ENCODE measurements at regions not wholly inside any gene's neighbourhood (a gene's known extent, or its start where the extent isn't known, plus 50 kb on each side); places are given as distances from the start of the nearest gene placed in this dataset.

DNA sequence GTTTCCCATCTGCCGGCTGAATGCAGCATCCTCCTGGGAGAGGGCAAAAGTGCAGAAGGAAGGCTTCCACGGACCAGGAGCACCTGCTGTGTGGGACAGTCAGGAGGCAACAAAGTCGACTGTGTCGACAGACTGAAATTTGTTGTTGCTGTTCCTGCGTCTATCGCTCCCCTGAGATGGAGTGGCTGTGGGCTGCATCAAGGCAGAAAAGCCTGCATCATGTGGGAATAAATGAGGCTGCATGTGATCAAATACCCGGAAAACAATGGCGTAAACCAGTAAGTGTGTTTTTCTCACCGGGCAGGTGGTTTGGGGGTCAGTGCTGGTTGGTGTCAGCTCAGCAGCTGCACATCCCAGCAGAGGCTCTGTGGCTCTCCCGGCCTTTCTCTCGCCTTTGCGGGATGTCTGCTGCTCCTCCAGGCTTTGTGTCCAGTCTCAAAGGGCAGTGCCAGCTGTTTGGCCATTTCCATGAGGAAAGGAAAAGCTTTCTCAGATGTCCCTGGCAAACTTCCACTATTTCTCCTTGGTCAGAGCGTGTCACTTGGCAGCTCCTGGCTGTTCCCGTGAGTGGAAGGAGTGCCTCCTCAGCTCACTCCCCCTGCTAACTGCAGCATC is 262.4 kb downstream of the NDUFA10 start:
- H3K9me3 ChIP-seq (replicated peaks in 1 of 11) = peaks cover 14 to 28% (median 21%) of the 10 kb centered on the region in 11 experiments
- H3K27me3 ChIP-seq = no peaks in the 10 kb centered on the region
- no peaks in the 10 kb centered on the region for H3K36me3 ChIP-seq
- no peak overlapping the region for H3K9ac ChIP-seq
- no peak overlapping the region for H3K4me3 ChIP-seq
- H3K27ac ChIP-seq = no peak overlapping the region
- no peak for TF ChIP-seq Cebpa-rat (IDR thresholded peaks at IDR 0.05)
- H4K20me1 ChIP-seq = no peaks in the 10 kb centered on the region
- H3K4me1 ChIP-seq = peaks cover under 1 to 91% (median 73%) of the 10 kb centered on the region in 10 experiments; a peak in 18 of 20 replicates
- H3K4me2 ChIP-seq = peak overlapping the region in 7 of 11 experiments; percentile 9 to 76 (median 68); a peak in 12 of 22 replicates

DNA sequence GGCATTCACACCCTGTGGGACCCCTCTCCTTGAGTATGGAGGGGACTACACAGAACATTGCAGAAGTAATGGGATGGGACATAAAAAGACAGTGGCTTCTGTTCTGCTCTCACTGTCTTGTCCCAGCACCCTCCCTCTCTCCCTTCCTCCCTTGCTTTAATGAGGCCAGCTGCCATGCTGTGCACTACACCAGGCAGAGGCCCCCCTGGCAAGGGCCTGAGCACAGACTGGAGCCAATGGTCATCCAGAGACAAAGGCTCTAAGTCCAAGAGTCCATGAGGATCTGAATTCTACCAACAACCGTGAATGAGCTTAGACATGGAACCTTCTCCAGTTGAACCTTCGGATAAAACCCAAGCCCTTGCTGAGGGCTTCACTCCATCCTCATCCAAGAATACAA is 263.0 kb downstream of the NDUFA10 start:
- H3K9me3 ChIP-seq (replicated peaks in 1 of 11) = peaks cover 14 to 28% (median 21%) of the 10 kb centered on the region in 11 experiments
- no peaks in the 10 kb centered on the region for H3K36me3 ChIP-seq
- TF ChIP-seq Cebpa-rat (IDR thresholded peaks at IDR 0.05) = no peak
- H3K9ac ChIP-seq = no peak overlapping the region
- H3K4me3 ChIP-seq = no peak overlapping the region
- H3K4me1 ChIP-seq = peaks cover 7 to 91% (median 73%) of the 10 kb centered on the region in 10 experiments
- H3K27ac ChIP-seq = no peak overlapping the region
- peak overlapping the region in 7 of 11 experiments; percentile 9 to 76 (median 68); a peak in 10 of 22 replicates for H3K4me2 ChIP-seq
- H3K27me3 ChIP-seq = no peaks in the 10 kb centered on the region
- no peaks in the 10 kb centered on the region for H4K20me1 ChIP-seq

DNA sequence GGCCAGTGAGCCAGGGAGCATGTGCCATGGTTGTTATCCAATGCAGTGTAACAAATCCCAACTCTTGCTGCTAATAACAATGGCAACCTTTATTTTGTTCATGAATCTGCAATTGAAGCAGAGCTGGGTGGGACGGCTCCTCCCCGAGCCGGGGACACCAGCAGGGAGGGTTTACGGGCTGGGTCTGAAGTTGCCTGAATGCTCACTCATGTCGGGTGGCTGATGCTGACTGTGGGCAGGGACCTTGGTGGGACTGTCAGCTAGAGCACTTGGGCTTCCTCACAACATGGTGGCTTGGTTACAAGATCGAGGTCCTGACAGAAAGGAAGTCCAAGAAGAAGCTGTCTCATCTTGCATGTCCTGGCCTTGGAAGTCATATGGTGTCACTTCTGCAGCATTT is 264.5 kb downstream of the NDUFA10 start:
- peak overlapping the region in 5 of 11 experiments; percentile 7 to 57 (median 42); a peak in 8 of 22 replicates for H3K4me2 ChIP-seq
- no peaks in the 10 kb centered on the region for H3K36me3 ChIP-seq
- H4K20me1 ChIP-seq = no peaks in the 10 kb centered on the region
- H3K4me3 ChIP-seq = no peak overlapping the region
- H3K27me3 ChIP-seq = no peaks in the 10 kb centered on the region
- no peak overlapping the region for H3K9ac ChIP-seq
- H3K27ac ChIP-seq = no peak overlapping the region
- TF ChIP-seq Cebpa-rat (IDR thresholded peaks at IDR 0.05) = no peak
- H3K4me1 ChIP-seq = peaks cover 22 to 91% (median 72%) of the 10 kb centered on the region in 10 experiments
- H3K9me3 ChIP-seq (replicated peaks in 1 of 11) = peaks cover 14 to 28% (median 21%) of the 10 kb centered on the region in 11 experiments

DNA sequence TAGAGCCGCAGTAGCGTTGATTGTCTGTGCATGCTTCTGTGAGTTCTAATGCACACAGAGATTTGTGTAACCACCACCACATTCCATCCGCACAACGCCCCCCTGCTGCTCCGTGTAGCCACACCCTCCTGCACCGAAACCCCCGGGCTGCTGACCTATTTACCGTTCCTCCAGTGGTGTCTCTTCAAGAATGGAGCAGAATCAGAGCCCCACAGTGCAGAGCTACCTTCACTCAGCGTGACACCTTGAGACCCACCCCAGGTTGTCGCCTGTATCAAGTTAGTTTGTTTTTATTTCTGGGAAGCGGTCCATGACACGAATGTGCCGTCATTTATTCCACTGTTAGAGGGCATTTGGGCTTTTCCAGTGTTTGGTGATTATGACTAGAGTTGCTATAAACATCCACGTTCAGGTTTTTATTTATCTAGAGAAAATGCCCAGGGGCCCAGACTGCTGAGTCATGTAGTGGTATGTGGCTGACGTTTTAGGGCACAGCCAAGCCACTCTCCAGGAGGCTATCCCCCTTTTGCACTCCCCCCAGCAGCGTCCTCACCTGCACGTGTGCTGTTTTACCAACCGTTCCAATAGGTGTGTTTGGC is 266.8 kb downstream of the NDUFA10 start:
- no peak overlapping the region for H3K9ac ChIP-seq
- H3K4me1 ChIP-seq = peaks cover 25 to 78% (median 54%) of the 10 kb centered on the region in 10 experiments

DNA sequence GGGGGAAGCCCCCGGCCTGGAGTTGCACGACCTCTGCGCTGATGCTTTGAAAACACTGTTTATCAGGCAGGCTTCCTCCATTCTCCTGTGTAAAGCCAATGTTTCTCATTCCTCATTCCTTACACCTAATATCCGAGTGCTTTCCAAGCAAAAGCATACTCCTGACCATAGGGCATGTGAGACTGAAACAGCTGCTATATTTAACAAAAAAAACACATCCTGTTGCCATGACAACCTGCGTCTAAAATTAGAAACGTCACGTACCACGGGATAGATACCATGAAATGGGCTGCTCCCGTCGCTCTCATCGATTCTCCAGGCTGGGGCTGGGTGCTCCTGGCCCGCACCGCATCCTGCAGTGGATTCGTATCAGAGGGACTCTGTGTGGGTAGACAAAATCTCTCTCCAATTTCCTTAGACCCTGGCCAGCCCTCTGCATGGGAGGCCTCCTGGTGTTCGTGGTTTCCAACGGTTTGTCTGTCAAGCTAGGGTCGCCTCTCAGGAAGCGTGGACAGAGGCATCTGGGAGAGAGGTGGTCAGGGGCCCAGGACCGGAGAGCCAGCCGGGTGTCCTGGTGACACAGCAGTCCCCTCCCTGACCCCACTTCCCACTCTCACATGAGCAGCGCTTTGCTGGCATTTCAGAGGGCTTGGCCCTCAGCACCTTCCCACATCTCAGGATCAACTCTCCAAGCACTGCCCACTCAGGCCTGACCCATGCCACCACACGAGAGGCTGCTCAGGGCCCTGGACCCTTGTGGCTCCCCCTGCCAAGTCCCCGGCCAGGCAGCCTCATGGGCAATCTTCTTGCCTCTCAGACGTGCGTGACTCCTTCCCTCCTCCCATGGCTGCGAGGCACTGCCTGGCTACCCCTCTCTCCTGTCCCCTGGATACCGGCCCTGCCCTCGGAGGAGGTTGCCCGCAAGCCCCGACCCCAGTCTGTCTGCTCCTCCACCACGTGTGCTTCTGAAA is 268.1 kb downstream of the NDUFA10 start:
- Histone ChIP-seq H3K4me1 (peaks cover 38 to 78% (median 55%) of the 10 kb centered on the region in 10 experiments), H3K9ac (peak overlapping the region in 10 of 11 experiments; percentile 8 to 63 (median 30); a peak in 14 of 22 replicates), H3K27me3 (no peaks in the 10 kb centered on the region), H3K4me2 (peak overlapping the region; percentile 66 to 90 (median 80)), H3K9me3 (replicated peaks in 1 of 11) (peaks cover 13 to 27% (median 20%) of the 10 kb centered on the region in 11 experiments), H3K4me3 (peak overlapping the region in 1 of 10 experiments; percentile 10; a peak in 1 of 20 replicates), H3K27ac (peak overlapping the region; percentile 24 to 71 (median 54); a peak in 21 of 22 replicates), H3K36me3 (no peaks in the 10 kb centered on the region), H4K20me1 (no peaks in the 10 kb centered on the region)
- no peak for TF ChIP-seq Cebpa-rat (IDR thresholded peaks at IDR 0.05)

More for the DNA sequence above, 266.8 kb downstream of the NDUFA10 start:
- no peaks in the 10 kb centered on the region for H3K27me3 ChIP-seq
- H3K4me2 ChIP-seq = peak overlapping the region in 9 of 11 experiments; percentile 71 to 90 (median 80); a peak in 17 of 22 replicates
- TF ChIP-seq Cebpa-rat (IDR thresholded peaks at IDR 0.05) = no peak
- H3K27ac ChIP-seq = peak overlapping the region in 2 of 11 experiments; percentile 6 to 66; a peak in 2 of 22 replicates
- H4K20me1 ChIP-seq = no peaks in the 10 kb centered on the region
- H3K9me3 ChIP-seq (replicated peaks in 1 of 11) = peaks cover 14 to 28% (median 21%) of the 10 kb centered on the region in 11 experiments
- H3K36me3 ChIP-seq = no peaks in the 10 kb centered on the region
- H3K4me3 ChIP-seq = no peak overlapping the region

DNA sequence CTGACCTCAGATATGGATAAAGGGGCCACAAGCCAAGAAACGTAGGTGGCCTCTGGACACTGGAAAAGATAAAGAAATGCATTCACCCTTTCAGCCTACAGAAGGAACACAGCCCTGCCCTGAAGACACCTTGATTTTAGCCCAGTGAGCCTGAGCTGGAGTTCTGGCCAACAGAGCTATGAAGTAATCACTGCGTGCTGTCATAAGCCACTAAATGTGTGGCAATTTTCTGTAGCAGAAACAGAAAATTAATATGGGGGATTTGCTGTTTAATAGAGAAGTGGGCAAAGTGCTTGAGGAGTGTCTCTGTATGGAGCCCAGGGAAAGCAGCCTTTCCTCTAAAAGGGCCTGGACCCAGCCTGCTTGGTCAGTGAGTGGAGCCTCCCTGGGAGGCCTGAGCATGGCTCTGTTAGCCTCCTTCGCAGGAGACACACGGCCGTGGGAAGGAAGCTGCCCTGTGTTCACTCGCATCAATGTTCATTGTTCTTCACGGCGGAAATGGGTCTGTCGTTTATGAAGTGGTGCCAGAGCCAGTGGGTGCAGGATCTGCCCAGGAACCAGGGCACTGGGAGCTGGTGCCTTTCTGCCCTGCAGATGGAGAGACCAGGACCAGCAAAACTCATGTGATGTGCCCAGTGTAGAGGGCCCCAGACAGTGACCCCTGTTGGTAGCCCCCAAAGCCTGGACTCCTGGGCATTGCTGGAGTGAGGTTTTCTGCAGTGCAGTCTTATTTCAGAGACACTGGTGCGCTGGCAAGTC is 268.9 kb downstream of the NDUFA10 start:
- Histone ChIP-seq H3K36me3 (no peaks in the 10 kb centered on the region), H3K27ac (peak overlapping the region in 10 of 11 experiments; percentile 15 to 71 (median 56); a peak in 16 of 22 replicates), H3K4me2 (peak overlapping the region; percentile 66 to 90 (median 80)), H3K4me1 (peaks cover 47 to 80% (median 63%) of the 10 kb centered on the region in 10 experiments), H3K9me3 (replicated peaks in 1 of 11) (peaks cover 10 to 18% (median 13%) of the 10 kb centered on the region in 11 experiments), H3K4me3 (no peak overlapping the region), H3K27me3 (no peaks in the 10 kb centered on the region), H4K20me1 (no peaks in the 10 kb centered on the region), H3K9ac (peak overlapping the region in 7 of 11 experiments; percentile 8 to 63 (median 31); a peak in 4 of 22 replicates)
- no peak for TF ChIP-seq Cebpa-rat (IDR thresholded peaks at IDR 0.05)

DNA sequence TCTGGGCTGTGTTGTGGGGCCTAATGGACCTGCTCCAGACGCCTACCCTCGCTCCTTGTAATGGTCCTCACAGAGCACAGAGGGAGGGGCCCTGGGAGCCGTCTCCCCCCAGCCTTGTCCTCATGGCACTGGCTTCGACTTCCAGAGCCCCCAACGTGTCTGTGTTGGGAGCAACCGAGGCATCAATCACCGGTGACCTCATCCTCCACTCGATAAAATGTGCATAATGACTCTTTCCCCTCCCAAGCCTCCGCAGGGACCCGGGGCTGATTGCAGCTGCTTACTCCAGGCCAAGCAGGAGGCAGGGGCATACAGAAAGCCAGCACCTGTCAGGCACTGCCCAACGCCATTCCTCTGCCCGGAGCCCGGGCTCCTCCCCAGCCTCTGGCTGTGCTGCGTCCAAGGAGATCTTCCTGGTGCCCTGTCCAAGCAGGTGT is 271.7 kb downstream of the NDUFA10 start:
- no peak for TF ChIP-seq Cebpa-rat (IDR thresholded peaks at IDR 0.05)
- Histone ChIP-seq H3K4me2 (peak overlapping the region; percentile 91 to 98 (median 95)), H3K9ac (no peak overlapping the region), H3K36me3 (no peaks in the 10 kb centered on the region), H3K4me1 (peaks cover 59 to 84% (median 72%) of the 10 kb centered on the region in 10 experiments), H3K9me3 (replicated peaks in 1 of 11) (no peaks in the 10 kb centered on the region; a peak in 1 of 22 replicates), H3K27ac (peak overlapping the region in 10 of 11 experiments; percentile 84 to 96 (median 92); a peak in 18 of 22 replicates), H3K4me3 (no peak overlapping the region), H4K20me1 (no peaks in the 10 kb centered on the region), H3K27me3 (no peaks in the 10 kb centered on the region)

DNA sequence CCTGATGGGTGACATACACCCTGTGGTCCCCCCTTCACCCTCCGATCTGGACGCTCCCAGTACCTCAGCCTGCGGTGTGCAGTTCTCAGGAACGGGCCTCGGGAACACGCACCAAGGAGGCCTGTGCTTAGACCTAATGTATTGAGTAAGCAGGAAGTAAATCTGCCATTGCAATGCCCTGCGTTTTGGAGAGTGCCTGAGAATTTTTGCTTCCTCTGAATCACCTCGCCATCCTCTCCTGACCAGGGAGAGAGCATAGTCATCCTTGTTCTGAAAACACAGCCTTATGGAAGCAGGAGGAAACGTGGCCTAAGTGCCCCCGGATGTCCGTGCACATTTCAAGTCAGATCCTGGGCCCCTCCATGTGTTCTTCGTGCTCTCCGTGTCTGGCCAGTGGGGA is 272.2 kb downstream of the NDUFA10 start:
- Histone ChIP-seq H3K27me3 (no peaks in the 10 kb centered on the region), H3K4me2 (peak overlapping the region; percentile 91 to 98 (median 95)), H3K9me3 (replicated peaks in 1 of 11) (no peaks in the 10 kb centered on the region; a peak in 1 of 22 replicates), H3K9ac (peak overlapping the region in 5 of 11 experiments; percentile 38 to 82 (median 78); a peak in 6 of 22 replicates), H3K4me3 (no peak overlapping the region), H3K36me3 (no peaks in the 10 kb centered on the region), H3K4me1 (peaks cover 64 to 80% (median 70%) of the 10 kb centered on the region in 10 experiments), H4K20me1 (no peaks in the 10 kb centered on the region), H3K27ac (peak overlapping the region; percentile 23 to 96 (median 91); a peak in 21 of 22 replicates)
- TF ChIP-seq Cebpa-rat (IDR thresholded peaks at IDR 0.05) = no peak
